Osteocyte (in vitro differentiated cells): ENCODE measurements at regions not wholly inside any gene's neighbourhood (a gene's known extent, or its start where the extent isn't known, plus 50 kb on each side); places are given as distances from the start of the nearest gene placed in this dataset.

Source experiments
- DNase-seq: peaks from one replicate; pipeline ENCODE4 v3.0.0; 2021; ENCODE audit warnings: mixed read lengths; ENCODE audit not compliant: unreplicated experiment; ENCODE audit errors: extremely low spot score
- H3K27ac Mint-ChIP-seq: one replicate; pipeline ENCODE4 v1.8.0; 2021; ENCODE audit warnings: mild to moderate bottlenecking, mixed read lengths; ENCODE audit not compliant: unreplicated experiment
- H3K27me3 Mint-ChIP-seq: one replicate; pipeline ENCODE4 v1.8.0; 2021; ENCODE audit warnings: mixed read lengths; ENCODE audit not compliant: unreplicated experiment
- H3K36me3 Mint-ChIP-seq: one replicate; pipeline ENCODE4 v1.8.0; 2021; ENCODE audit warnings: mixed read lengths; ENCODE audit not compliant: unreplicated experiment
- H3K4me1 Mint-ChIP-seq: one replicate; pipeline ENCODE4 v1.8.0; 2021; ENCODE audit warnings: mixed read lengths; ENCODE audit not compliant: unreplicated experiment
- H3K4me3 Mint-ChIP-seq: one replicate; pipeline ENCODE4 v1.8.0; 2021; ENCODE audit warnings: mild to moderate bottlenecking, moderate library complexity, mixed read lengths; ENCODE audit not compliant: unreplicated experiment
- H3K9me3 Mint-ChIP-seq: one replicate; pipeline ENCODE4 v1.8.0; 2021; ENCODE audit warnings: mixed read lengths; ENCODE audit not compliant: unreplicated experiment
- CTCF ChIP-seq: fragments of 200-600 bp; sonication (generic); IDR thresholded peaks from 2 replicates; pipeline ENCODE4 v1.5.0; 2021; ENCODE audit warnings: antibody characterized with exemption, mild to moderate bottlenecking, moderate library complexity

- no peak overlapping the region for H3K27ac Mint-ChIP-seq
- H3K9me3 Mint-ChIP-seq: no peaks in the 10 kb centered on the region
Measured at GRCh38 chr11:119873761-119874421, 144.9 kb upstream of the NECTIN1 start.

GRCh38 chr11:119872611-119873310 lies 143.8 kb upstream of the NECTIN1 start:
- Mint-ChIP-seq H3K27me3 (peaks cover 2% of the 10 kb centered on the region), H3K4me3 (no peak overlapping the region), H3K27ac (no peak overlapping the region), H3K4me1 (no peaks in the 10 kb centered on the region), H3K9me3 (no peaks in the 10 kb centered on the region), H3K36me3 (no peaks in the 10 kb centered on the region)
- DNase-seq: no peak
- TF ChIP-seq CTCF: no peak

More at GRCh38 chr11:119873761-119874421, 144.9 kb upstream of the NECTIN1 start:
- no peaks in the 10 kb centered on the region for H3K36me3 Mint-ChIP-seq
- peaks cover 2% of the 10 kb centered on the region for H3K27me3 Mint-ChIP-seq
- no peak for DNase-seq
- H3K4me3 Mint-ChIP-seq: no peak overlapping the region
- TF ChIP-seq CTCF: no peak
- H3K4me1 Mint-ChIP-seq: no peaks in the 10 kb centered on the region

GRCh38 chr11:119865661-119866156 lies 136.7 kb upstream of the NECTIN1 start:
- no peak for DNase-seq
- Mint-ChIP-seq H3K27me3 (peaks cover 13% of the 10 kb centered on the region), H3K36me3 (no peaks in the 10 kb centered on the region), H3K4me1 (no peaks in the 10 kb centered on the region), H3K27ac (no peak overlapping the region), H3K9me3 (no peaks in the 10 kb centered on the region), H3K4me3 (no peak overlapping the region)
- TF ChIP-seq CTCF: no peak

GRCh38 chr11:119864836-119865235 lies 135.8 kb upstream of the NECTIN1 start:
- Mint-ChIP-seq H3K4me3 (no peak overlapping the region), H3K27me3 (peaks cover 19% of the 10 kb centered on the region), H3K4me1 (no peaks in the 10 kb centered on the region), H3K36me3 (no peaks in the 10 kb centered on the region), H3K27ac (no peak overlapping the region), H3K9me3 (no peaks in the 10 kb centered on the region)
- no peak for TF ChIP-seq CTCF
- DNase-seq: no peak

GRCh38 chr11:119863851-119864601 lies 135.0 kb upstream of the NECTIN1 start:
- Mint-ChIP-seq H3K36me3 (no peaks in the 10 kb centered on the region), H3K9me3 (no peaks in the 10 kb centered on the region), H3K4me3 (no peak overlapping the region), H3K27me3 (peaks cover 20% of the 10 kb centered on the region), H3K4me1 (no peaks in the 10 kb centered on the region), H3K27ac (no peak overlapping the region)
- TF ChIP-seq CTCF: no peak
- no peak for DNase-seq
